SK-N-SH (cell line): ENCODE measurements at regions not wholly inside any gene's neighbourhood (a gene's known extent, or its start where the extent isn't known, plus 50 kb on each side); places are given as distances from the start of the nearest gene placed in this dataset.

ENCODE experiments used
- CTCF ChIA-PET: fragments of 300-600, 350-600 bp; formaldehyde crosslinking; extraction: SDS; loops from one replicate; lab custom pipeline; 2021; lab: Yijun Ruan, JAX
- POLR2A ChIA-PET: fragments of 350-600 bp; sonication (Branson Sonifier 250); formaldehyde crosslinking; extraction: SDS; loops from one replicate; lab custom pipeline; 2020; ENCODE audit warnings: antibody characterized with exemption, inconsistent platforms; lab: Yijun Ruan, JAX
- DNase-seq: peaks from one replicate; pipeline ENCODE4 v3.0.0; 2012
- H2AFZ ChIP-seq: fragments of 200-600 bp; sonication (generic); 2 replicates; pipeline ENCODE4 v1.8.1; 2016; ENCODE audit warnings: antibody characterized with exemption, mild to moderate bottlenecking, low read depth
- H3F3A ChIP-seq: fragments of 200-600 bp; sonication (generic); replicated peaks from 2 replicates; pipeline ENCODE3; 2016; ENCODE audit warnings: antibody characterized with exemption, mild to moderate bottlenecking; ENCODE audit not compliant: insufficient read depth
- H3K27ac ChIP-seq, 2 experiments: fragments of 200-500 bp in 1 of 2; fragments of 200-600 bp in 1 of 2; sonication (Bioruptor generic) in 1 of 2; sonication (generic), shearing (Covaris generic) in 1 of 2; 2 replicates each; pipeline versions ENCODE4 v1.5.1 to v1.6.1; 2014 to 2016; ENCODE audit warnings: low read depth in 2 of 2, inconsistent platforms in 1 of 2, low read length in 1 of 2, mild to moderate bottlenecking in 1 of 2, mixed read lengths in 1 of 2
- H3K27me3 ChIP-seq: fragments of 200-600 bp; sonication (generic), shearing (Covaris generic); 2 replicates; pipeline ENCODE4 v1.6.1; 2016; ENCODE audit warnings: mixed run types; ENCODE audit not compliant: insufficient read depth
- H3K36me3 ChIP-seq, 2 experiments: fragments of 200-500 bp in 1 of 2; fragments of 200-600 bp in 1 of 2; sonication (Bioruptor generic) in 1 of 2; sonication (generic) in 1 of 2; replicated peaks in 1 of 2; 2 replicates each; pipeline versions ENCODE3 to v1.5.1; 2014 to 2016; ENCODE audit warnings: low read length in 1 of 2, mild to moderate bottlenecking in 1 of 2; ENCODE audit not compliant: insufficient read depth in 2 of 2, control insufficient read depth in 1 of 2
- H3K4me1 ChIP-seq, 2 experiments: fragments of 200-500 bp in 1 of 2; fragments of 200-600 bp in 1 of 2; sonication (Bioruptor generic) in 1 of 2; sonication (generic), shearing (Covaris generic) in 1 of 2; 2 replicates each; pipeline versions ENCODE4 v1.5.1 to v1.6.1; 2014 to 2016; ENCODE audit warnings: low read depth in 1 of 2, low read length in 1 of 2, mixed run types in 1 of 2; ENCODE audit not compliant: insufficient read depth in 2 of 2, control insufficient read depth in 1 of 2
- H3K4me2 ChIP-seq: fragments of 200-600 bp; sonication (generic), shearing (Covaris generic); 2 replicates; pipeline ENCODE4 v1.6.1; 2017; ENCODE audit warnings: mixed run types
- H3K4me3 ChIP-seq, 2 experiments: fragments of 200-500 bp in 1 of 2; fragments of 200-600 bp in 1 of 2; sonication (Bioruptor generic) in 1 of 2; sonication (generic), shearing (Covaris generic) in 1 of 2; 2 replicates each; pipeline versions ENCODE4 v1.5.1 to v1.8.1; 2014 to 2016; ENCODE audit warnings: low read depth in 2 of 2, inconsistent platforms in 1 of 2, low read length in 1 of 2, mild to moderate bottlenecking in 1 of 2, mixed read lengths in 1 of 2, moderate library complexity in 1 of 2
- H3K79me2 ChIP-seq: fragments of 200-600 bp; sonication (generic); 2 replicates; pipeline ENCODE4 v1.8.1; 2017; ENCODE audit warnings: mild to moderate bottlenecking; ENCODE audit not compliant: insufficient read depth
- H3K9ac ChIP-seq: fragments of 200-600 bp; sonication (generic); 2 replicates; pipeline ENCODE4 v1.6.1; 2017; ENCODE audit warnings: mixed run types
- H3K9me2 ChIP-seq: fragments of 200-600 bp; sonication (generic); 2 replicates; pipeline ENCODE4 v1.6.1; 2017; ENCODE audit warnings: mixed run types
- H3K9me3 ChIP-seq: fragments of 200-600 bp; sonication (generic); 2 replicates; pipeline ENCODE4 v1.6.1; 2017; ENCODE audit warnings: mixed run types, mild to moderate bottlenecking, moderate library complexity
- H4K20me1 ChIP-seq: fragments of 200-600 bp; sonication (generic); 2 replicates; pipeline ENCODE4 v1.6.1; 2017; ENCODE audit warnings: mild to moderate bottlenecking, mixed run types; ENCODE audit not compliant: insufficient read depth
- CTCF ChIP-seq: fragments of 200-600 bp; sonication (generic); IDR thresholded peaks from 2 replicates; pipeline ENCODE4 v1.6.1; 2017; ENCODE audit warnings: antibody characterized with exemption, mild to moderate bottlenecking, moderate library complexity
- EP300 ChIP-seq, 2 experiments: IDR thresholded peaks; 2 replicates each; pipeline versions ENCODE4 v1.4.0 to v1.6.1; 2012; ENCODE audit warnings: borderline replicate concordance in 1 of 2, low read depth in 1 of 2, low read length in 1 of 2
- EZH2phosphoT487 ChIP-seq: fragments of 200-600 bp; sonication (generic); IDR thresholded peaks from 2 replicates; pipeline ENCODE4 v1.6.1; 2017; ENCODE audit warnings: low read depth, mixed run types, mild to moderate bottlenecking, antibody characterized with exemption, moderate library complexity, borderline replicate concordance
- FOSL2 ChIP-seq: IDR thresholded peaks from 2 replicates; pipeline ENCODE4 v1.4.0; 2012; ENCODE audit warnings: low read depth, mild to moderate bottlenecking, moderate library complexity, borderline replicate concordance
- FOXM1 ChIP-seq: IDR thresholded peaks from 2 replicates; pipeline ENCODE4 v1.4.0; 2012; ENCODE audit warnings: low read depth, mild to moderate bottlenecking
- IRF3 ChIP-seq: fragments of 150-350 bp; IDR thresholded peaks from 2 replicates; pipeline ENCODE4 v1.6.1; 2016; ENCODE audit warnings: mild to moderate bottlenecking, low read depth, low read length
- JUND ChIP-seq: IDR thresholded peaks from 2 replicates; pipeline ENCODE4 v1.4.0; 2012
- MEF2A ChIP-seq: IDR thresholded peaks from 2 replicates; pipeline ENCODE4 v1.4.0; 2012; ENCODE audit warnings: low read depth, borderline replicate concordance
- MXI1 ChIP-seq: IDR thresholded peaks from 2 replicates; pipeline ENCODE4 v1.6.1; 2012; ENCODE audit warnings: mild to moderate bottlenecking, low read depth, low read length, improper control_type of control experiment
- NFIC ChIP-seq: IDR thresholded peaks from 2 replicates; pipeline ENCODE4 v1.4.0; 2012; ENCODE audit warnings: borderline replicate concordance
- NRF1 ChIP-seq: IDR thresholded peaks from 2 replicates; pipeline ENCODE4 v1.6.1; 2012; ENCODE audit warnings: low read depth, mild to moderate bottlenecking, low read length
- PBX3 ChIP-seq: IDR thresholded peaks from 2 replicates; pipeline ENCODE4; 2012
- POLR2AphosphoS5 ChIP-seq: IDR thresholded peaks from 2 replicates; pipeline ENCODE4 v1.6.1; 2012; ENCODE audit warnings: low read depth, low read length
- RCOR1 ChIP-seq: fragments of 150-350 bp; IDR thresholded peaks from 2 replicates; pipeline ENCODE4 v1.6.1; 2017; ENCODE audit warnings: antibody characterized with exemption, low read length
- REST ChIP-seq: IDR thresholded peaks from 2 replicates; pipeline ENCODE4 v1.6.1; 2012; ENCODE audit warnings: mild to moderate bottlenecking, low read depth, low read length, moderate library complexity
- TAF1 ChIP-seq: IDR thresholded peaks from 2 replicates; pipeline ENCODE4 v1.6.1; 2012; ENCODE audit warnings: low read depth, mild to moderate bottlenecking, low read length, moderate library complexity, borderline replicate concordance
- TEAD4 ChIP-seq: IDR thresholded peaks from 2 replicates; pipeline ENCODE4 v1.4.0; 2012; ENCODE audit warnings: mild to moderate bottlenecking, borderline replicate concordance; ENCODE audit not compliant: insufficient read depth
- USF1 ChIP-seq: IDR thresholded peaks from 2 replicates; pipeline ENCODE4 v1.4.0; 2012; ENCODE audit warnings: low read depth, borderline replicate concordance
- WGBS: methylation state at CpG from one replicate; pipeline ENCODE4 v1.1.6; 2017; ENCODE audit warnings: low lambda C conversion rate; 5-methylcytosine and 5-hydroxymethylcytosine counted together

- Histone ChIP-seq H3F3A (no peaks in the 10 kb centered on the region), H3K36me3 (no peaks in the 10 kb centered on the region), H3K27me3 (no peaks in the 10 kb centered on the region)
- WGBS, result 43% methylated on average over 2 of the region's 2 CpGs
- DNase-seq, result no peak
- no peak for TF ChIP-seq EP300 (IDR thresholded peaks at IDR 0.05; ENCODE audit: borderline replicate concordance in 1 of 2, low read depth in 1 of 2, low read length in 1 of 2)
- TF ChIP-seq, all 33 proteins: peak for 0
- no peaks in the 10 kb centered on the region for H3K9me2 ChIP-seq
- no peak overlapping the region for H3K27ac ChIP-seq
- no peaks in the 10 kb centered on the region for H3K9me3 ChIP-seq
- ChIA-PET POLR2A (no interaction called here), CTCF (no interaction called here)
- H3K79me2 ChIP-seq, result no peaks in the 10 kb centered on the region
- no peaks in the 10 kb centered on the region for H3K4me1 ChIP-seq
- no peak overlapping the region for H3K4me3 ChIP-seq
- H3K9ac ChIP-seq, result no peak overlapping the region
- H3K4me2 ChIP-seq, result no peak overlapping the region
- H2AFZ ChIP-seq, result no peak overlapping the region; the same call in 1 of the 2 replicates
- no peaks in the 10 kb centered on the region for H4K20me1 ChIP-seq
Observed at GRCh38 chr9:81456431-81457006, 232.8 kb downstream of the TLE1 start.

GRCh38 chr9:81455462-81456219 lies 233.7 kb downstream of the TLE1 start:
- Histone ChIP-seq H4K20me1 (no peaks in the 10 kb centered on the region), H3K4me2 (no peak overlapping the region), H2AFZ (no peak overlapping the region), H3K9me2 (no peaks in the 10 kb centered on the region), H3K36me3 (no peaks in the 10 kb centered on the region), H3K27me3 (no peaks in the 10 kb centered on the region), H3F3A (no peaks in the 10 kb centered on the region), H3K27ac (no peak overlapping the region), H3K79me2 (no peaks in the 10 kb centered on the region), H3K4me3 (no peak overlapping the region), H3K4me1 (no peaks in the 10 kb centered on the region), H3K9ac (no peak overlapping the region), H3K9me3 (no peaks in the 10 kb centered on the region)
- ChIA-PET CTCF (no interaction called here), POLR2A (no interaction called here)
- no peak for DNase-seq
- WGBS, result 73% methylated on average over 4 of the region's 4 CpGs
- TF ChIP-seq REST (no peak), NFIC (no peak), FOSL2 (no peak), MXI1 (no peak), USF1 (no peak), IRF3 (no peak), FOXM1 (no peak), MEF2A (no peak), EZH2phosphoT487 (no peak), JUND (no peak), CTCF (no peak), PBX3 (no peak), TEAD4 (no peak), TAF1 (no peak), RCOR1 (no peak), POLR2AphosphoS5 (no peak), NRF1 (no peak)
